ENCODE measurements at regions not wholly inside any gene's neighbourhood (a gene's known extent, or its start where the extent isn't known, plus 50 kb on each side); places are given as distances from the start of the nearest gene placed in this dataset.
A peak's percentile ranks its signal among the peaks of the same experiment; 100 is the strongest.

DNA sequence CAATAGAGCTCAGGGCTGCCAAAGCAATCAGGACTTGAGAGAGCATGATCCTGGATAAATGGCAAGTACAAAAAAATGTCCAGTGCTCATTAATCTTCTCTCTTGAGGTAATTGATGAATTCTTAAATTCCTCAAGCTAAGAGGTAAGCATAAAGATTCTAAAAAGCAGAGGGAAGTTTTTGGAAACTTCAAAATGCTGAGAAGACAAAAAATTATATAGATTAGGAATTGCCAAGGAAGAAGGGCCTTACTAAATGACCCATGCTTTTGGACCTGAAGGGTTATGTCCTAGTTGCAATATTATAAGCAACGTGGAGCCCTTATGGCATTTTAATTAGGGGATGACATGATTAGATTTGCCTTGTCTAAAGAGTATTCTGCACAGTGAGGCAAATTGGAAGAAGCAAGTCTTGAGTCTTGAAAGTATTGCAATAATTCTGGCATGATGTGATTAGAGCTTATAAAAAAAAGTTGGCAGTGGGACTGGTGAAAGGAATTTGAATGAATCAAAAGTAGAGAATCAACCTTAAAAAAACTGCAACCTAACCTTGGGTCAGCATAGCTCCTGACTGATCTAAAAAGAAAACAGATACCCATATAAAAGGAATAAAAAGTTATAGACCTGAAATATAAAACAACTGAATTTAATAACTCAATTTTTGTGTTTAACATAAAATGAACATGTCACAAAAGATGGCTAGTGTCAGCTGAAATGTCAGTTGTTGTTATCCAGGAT, 323.8 kb upstream of the ARRDC3 start:
- no peak for DNase-seq
- in situ Hi-C loops (cut with MboI; ENCODE audit: low pct_unique_long_range_greater_than_20kb, low sequenced_read_pairs): no loop called here

DNA sequence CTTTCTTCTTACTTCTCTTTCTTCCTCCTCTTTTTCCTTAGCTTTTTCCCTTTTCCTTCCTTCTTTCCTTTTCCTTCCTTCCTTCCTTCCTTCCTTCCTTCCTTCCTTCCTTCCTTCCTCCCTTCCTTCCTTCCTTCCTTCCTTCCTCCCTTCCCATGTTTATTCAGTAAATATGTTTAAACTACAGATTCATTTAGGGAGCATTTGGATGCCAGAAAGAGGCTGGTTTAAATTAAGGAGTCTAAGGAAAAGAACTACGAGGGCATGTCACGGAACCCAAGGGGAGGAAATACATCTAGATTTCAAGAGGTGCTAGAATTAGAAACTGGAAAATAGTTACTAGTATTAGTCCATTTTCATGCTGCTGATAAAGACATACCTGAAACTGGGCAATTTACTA, 320.0 kb upstream of the ARRDC3 start:
- no peak for DNase-seq
- in situ Hi-C loops (cut with MboI; ENCODE audit: low pct_unique_long_range_greater_than_20kb, low sequenced_read_pairs): no loop called here

DNA sequence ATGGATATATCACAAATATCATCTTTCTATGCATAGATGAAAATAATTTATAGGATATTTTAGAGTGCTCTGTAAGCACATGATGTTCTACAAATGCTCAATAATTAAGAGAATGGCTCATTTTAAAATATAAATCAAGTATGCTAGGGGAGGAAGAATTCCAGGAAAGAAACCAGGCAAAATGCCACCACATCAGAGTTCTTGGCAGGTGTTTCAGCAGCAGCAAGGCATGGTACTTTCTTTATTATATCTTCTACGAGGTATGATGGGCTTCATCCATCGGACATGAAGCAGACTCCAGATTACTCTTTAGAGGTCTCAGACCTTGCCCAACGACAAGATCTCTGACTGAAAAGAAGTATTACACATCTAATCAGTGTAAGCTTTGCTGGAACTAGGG, 316.3 kb upstream of the ARRDC3 start:
- DNase-seq: no peak
- in situ Hi-C loops (cut with MboI; ENCODE audit: low pct_unique_long_range_greater_than_20kb, low sequenced_read_pairs): no loop called here

DNA sequence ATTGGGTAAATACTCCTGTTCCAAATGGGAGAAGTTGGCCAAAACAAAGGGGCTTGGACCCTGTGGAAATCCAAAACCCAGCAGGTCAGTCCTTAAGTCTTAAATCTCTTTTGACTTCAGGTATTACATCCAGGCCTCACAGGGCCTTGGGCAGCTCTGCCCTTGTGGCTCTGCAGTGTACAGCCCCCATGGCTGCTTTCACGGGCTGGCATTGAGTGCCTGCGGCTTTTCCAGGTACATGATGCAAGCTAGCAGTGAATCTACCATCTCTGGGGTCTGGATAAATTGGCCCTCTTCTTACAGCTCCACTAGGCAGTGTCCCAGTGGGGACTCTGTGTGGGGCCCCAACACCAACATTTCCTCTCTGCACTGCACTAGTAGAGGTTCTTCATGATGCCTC, 308.5 kb upstream of the ARRDC3 start:
- in situ Hi-C loops (cut with MboI; ENCODE audit: low pct_unique_long_range_greater_than_20kb, low sequenced_read_pairs): no loop called here
- no peak for DNase-seq

DNA sequence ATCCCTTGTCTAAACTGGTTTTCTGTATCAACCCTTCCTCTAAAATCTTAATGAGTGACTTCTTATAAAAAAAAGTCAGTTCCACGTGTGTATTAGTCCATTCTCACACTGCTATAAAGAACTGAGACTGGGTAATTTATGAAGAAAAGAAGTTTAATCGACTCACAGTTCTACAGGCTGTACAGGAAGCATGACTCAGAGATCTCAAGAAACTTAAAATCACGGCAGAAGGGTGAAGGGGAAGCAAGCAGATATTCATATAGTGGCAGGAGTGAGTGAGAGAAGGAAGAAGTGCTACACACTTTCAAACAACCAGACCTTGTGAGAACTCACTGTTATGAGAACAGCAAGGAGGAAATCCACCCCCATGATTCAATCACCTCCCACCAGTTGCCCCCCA, 307.8 kb upstream of the ARRDC3 start:
- in situ Hi-C loops (cut with MboI; ENCODE audit: low pct_unique_long_range_greater_than_20kb, low sequenced_read_pairs): no loop called here
- DNase-seq: no peak

DNA sequence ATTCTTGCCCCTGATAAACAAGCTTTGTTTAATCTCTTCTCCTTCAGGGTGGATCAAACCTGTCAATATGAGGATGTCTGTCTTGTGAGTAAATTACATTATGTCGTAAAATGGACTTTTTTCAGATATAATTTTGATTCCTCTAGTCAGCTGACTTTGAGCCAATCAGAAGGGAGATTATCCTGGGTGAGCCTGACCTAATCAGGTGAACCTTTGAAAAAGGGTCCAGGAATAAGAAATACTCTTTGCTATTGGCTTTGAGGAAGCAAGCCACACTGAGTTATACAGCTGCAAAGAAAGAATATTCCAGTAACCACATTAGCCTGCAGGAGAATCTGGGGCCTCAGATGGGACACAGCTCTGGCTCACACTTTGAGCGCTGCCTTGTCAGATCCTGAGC, 304.3 kb upstream of the ARRDC3 start:
- DNase-seq: no peak
- in situ Hi-C loops (cut with MboI; ENCODE audit: low pct_unique_long_range_greater_than_20kb, low sequenced_read_pairs): no loop called here

DNA sequence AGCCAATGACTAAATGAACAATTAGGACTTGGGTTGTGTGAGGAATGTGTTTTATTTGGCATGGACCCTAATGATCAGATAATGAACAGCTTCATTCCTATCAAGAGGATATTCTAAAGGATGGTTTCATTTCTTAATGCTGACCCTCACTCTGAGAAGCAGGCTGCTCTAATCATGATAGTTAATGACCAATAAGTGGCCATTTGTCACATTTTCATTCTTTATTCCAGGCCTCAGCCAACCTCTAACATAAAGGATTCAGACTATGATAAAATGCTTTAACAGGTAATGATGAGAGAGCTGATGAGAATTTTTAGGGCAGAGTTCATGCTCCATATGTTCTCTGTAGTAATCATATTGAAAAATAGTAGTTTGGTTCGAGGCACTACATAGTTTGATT, 301.5 kb upstream of the ARRDC3 start:
- in situ Hi-C loops (cut with MboI; ENCODE audit: low pct_unique_long_range_greater_than_20kb, low sequenced_read_pairs): no loop called here
- no peak for DNase-seq

DNA sequence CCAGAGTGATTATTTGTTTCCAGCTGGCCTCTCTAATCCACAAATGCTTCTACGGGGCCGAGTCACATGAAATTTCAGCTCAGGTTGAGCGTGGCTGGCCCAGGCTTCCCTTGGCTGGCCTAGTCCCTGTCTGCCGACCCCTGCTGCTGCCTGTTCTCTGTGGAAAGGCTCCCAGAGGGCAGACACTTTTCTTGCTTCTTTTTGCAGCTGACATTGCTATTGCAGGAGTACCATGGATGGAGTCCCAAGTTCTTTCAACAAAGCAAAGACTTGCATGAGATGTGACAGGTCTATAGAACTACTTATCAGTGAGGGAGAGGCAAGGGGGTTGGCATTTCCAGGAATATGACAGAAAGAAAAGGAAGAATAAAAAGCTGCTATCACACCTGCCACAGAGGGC, 287.4 kb upstream of the ARRDC3 start:
- DNase-seq: no peak
- in situ Hi-C loops (cut with MboI; ENCODE audit: low pct_unique_long_range_greater_than_20kb, low sequenced_read_pairs): no loop called here

DNA sequence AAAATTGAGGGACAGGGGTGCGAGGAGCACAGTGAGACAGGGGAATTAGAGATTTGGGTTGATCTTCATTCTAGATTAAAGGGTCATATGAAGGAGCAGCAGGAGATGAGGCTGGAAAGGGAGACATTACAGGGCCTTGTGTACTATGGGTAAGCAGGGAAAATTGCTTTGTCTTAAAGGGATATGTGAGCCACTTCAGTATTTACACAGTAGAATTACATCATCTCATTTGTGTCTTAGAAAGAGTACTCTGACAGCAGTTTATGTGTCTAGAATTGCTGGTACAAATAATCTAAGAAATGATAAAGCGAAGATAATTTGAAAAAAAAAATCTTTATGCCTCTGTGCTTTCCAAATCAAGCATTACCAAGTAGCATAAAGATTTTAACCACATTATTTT, 287.0 kb upstream of the ARRDC3 start:
- in situ Hi-C loops (cut with MboI; ENCODE audit: low pct_unique_long_range_greater_than_20kb, low sequenced_read_pairs): no loop called here
- DNase-seq: no peak

DNA sequence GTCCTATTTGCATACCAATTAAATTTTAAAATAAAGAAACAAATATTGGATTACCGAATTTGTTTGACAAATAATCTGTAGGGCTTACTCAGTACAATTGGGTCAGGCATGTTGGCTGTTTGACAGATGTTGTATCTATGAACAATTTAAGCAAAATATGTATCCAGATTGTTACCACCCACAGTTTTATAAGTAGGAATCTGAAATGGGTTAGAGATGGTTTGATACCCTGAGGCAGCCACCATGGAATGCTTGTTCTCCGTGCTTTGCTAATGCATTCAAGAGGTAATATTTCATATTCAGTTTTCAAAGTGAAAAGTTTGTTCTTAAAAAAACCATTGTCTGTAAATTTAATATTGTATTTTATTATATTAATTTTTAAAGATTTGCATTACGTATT, 285.1 kb upstream of the ARRDC3 start:
- in situ Hi-C loops (cut with MboI; ENCODE audit: low pct_unique_long_range_greater_than_20kb, low sequenced_read_pairs): no loop called here
- DNase-seq: no peak

DNA sequence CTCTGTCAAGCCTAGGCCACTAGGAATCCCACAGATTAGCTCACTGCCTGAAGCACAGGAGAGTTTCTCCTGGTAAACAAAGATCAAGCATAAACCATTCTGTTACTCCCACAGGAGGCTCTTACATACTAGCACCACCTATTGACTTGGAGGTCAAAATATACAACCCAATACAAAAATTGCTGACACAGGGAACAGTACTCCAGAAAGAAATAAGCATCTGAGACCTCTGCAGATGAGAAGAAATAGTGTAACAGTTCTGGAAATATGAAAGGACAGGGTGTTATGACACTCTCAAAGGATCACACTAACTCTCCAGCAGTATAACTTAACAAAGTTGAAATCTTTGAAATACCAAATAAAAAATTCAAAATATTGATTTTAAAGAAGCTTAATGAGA, 269.6 kb upstream of the ARRDC3 start:
- in situ Hi-C loops (cut with MboI; ENCODE audit: low pct_unique_long_range_greater_than_20kb, low sequenced_read_pairs): no loop called here
- DNase-seq: no peak

DNA sequence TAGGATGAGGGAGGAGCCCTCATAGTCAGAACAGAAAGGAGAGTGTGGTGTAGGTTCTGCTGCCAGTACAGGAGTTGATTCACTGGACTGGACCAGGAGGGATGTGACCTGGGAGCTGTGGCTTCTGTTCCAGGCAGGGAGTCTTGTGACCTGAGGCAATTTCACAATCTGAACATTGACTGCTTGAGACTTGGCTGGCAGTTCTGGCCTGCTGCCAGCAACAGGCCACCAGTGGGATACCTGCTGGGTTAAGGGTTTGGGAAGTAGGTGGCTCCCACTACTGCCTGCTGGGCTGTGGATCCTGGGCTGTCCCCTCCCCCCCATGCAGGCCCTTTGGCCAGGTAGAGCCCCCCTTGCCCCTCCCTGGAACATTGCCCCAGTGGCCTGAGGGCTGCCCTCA, 268.6 kb upstream of the ARRDC3 start:
- in situ Hi-C loops (cut with MboI; ENCODE audit: low pct_unique_long_range_greater_than_20kb, low sequenced_read_pairs): no loop called here
- DNase-seq: no peak

DNA sequence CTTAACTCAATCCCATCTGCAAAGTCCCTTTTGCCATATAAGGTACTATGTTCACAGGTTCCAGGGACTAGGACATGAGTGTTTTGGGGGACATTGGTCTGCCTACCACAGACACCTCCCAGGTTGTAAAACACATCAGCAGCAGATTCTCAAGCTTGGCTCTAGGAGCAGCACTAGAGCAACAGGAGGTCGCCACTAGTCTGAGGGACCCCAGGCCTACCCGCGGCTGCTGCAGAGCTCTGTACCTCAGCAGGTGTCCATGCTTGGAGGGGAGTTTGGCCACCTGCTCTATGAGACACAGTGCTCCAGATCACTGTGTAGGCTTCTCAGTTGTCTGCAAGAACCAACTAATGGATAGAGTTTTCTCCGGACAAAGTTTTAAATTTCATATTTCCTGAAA, 262.2 kb upstream of the ARRDC3 start:
- in situ Hi-C loops (cut with MboI; ENCODE audit: low pct_unique_long_range_greater_than_20kb, low sequenced_read_pairs): no loop called here
- no peak for DNase-seq

DNA sequence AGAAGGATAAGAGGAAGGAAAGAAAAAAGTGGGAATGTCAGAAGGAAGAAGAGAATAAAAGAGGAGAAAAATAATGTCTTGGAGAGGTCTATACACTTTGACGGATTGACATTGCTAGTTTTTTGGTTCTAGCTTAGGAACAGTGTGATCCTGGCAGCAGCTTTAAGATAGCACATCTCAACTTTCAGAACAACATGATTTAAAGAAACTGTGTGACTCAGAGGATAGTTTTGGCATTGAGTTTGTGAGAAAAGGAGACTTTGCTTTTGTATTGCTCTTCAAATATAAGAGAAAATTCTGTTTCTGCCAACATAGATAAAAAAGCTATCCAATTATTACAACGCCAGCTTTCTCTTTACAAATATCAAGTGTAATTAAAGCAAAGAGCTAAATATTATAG, 260.7 kb upstream of the ARRDC3 start:
- in situ Hi-C loops (cut with MboI; ENCODE audit: low pct_unique_long_range_greater_than_20kb, low sequenced_read_pairs): no loop called here
- no peak for DNase-seq

DNA sequence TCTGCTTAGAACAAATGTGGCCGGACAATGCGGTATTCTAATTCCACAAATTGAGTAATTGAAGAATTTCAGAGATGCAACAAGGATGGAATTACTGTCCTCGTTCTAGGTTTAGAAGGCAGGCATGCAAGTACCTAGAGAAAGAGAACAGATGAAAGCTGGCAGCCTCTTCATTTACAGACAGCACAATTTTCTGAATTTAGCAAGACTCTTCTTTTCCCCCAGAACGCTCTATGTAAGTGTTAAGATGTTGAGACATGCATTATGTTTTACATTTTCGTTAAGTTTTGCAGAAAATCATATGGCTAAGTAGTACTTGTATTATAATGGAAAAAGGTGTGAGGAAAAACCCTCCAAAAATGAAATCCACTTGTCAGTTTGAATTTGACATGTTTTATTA, 259.5 kb upstream of the ARRDC3 start:
- no peak for DNase-seq
- in situ Hi-C loops (cut with MboI; ENCODE audit: low pct_unique_long_range_greater_than_20kb, low sequenced_read_pairs): no loop called here

DNA sequence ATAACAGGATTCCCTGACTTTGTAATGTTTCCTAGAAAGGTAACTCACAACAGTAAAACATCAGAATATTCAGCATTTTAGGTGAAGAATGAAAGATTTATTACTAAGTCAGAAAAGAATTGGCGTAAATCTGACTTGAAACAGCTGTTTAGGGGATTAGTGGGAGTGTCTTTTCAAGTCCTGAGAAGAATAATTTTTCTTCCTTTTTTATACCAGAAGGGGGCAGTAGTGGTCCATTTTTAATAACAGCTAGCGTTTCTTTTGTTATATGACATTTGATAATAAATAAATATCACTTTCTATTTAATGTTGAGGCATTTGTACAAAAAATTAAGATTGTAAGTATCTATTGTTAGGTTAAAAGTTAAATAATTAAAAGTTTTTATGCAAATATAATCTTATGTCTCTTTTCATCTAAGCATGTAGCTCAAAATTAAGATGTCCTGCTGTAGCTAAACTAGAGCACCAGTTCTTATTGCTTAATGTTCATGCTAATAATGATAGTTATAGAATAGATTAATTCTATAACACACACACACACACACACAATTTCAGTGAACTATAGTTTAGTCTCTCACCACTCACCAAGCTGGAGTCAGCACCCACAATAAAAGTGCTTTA, 258.7 kb upstream of the ARRDC3 start:
- DNase-seq: peak; percentile 70
- in situ Hi-C loops (cut with MboI; ENCODE audit: low pct_unique_long_range_greater_than_20kb, low sequenced_read_pairs): no loop called here

DNA sequence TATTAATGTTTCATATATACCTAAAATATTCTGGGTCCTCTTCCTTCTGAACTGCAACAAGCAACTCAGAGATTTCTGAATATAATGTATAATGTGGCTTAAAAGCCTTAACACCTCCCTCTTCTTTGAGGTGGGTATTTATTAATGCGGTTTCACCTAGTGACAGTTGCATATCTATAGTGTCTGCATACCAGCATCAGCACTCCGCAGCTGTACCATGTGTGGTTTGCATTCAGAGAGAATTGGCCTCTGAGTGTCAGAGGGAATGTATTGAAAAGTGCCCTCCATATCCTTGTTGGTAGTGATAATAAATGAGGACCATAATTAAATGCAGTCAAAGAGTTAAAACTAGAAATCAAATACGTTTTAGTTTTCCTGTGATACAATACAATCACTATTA, 256.6 kb upstream of the ARRDC3 start:
- in situ Hi-C loops (cut with MboI; ENCODE audit: low pct_unique_long_range_greater_than_20kb, low sequenced_read_pairs): no loop called here
- no peak for DNase-seq

DNA sequence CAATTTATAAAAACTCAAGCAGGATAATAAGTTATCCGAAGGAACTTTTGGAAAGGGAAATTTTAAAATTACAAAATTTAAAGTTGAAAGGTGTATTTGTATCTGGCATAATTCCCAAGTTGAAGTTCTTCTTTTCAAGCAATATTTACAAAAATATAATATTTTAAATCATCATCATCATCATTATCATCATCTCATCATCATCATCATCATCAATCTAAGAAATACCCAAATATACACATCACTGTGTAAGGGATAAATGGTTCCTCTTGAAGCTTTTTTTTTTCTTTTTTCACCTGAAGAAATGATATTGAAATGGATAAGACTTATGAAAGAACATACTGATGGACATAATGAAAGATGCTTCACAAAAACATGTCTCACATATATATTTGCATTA, 254.9 kb upstream of the ARRDC3 start:
- in situ Hi-C loops (cut with MboI; ENCODE audit: low pct_unique_long_range_greater_than_20kb, low sequenced_read_pairs): no loop called here

DNA sequence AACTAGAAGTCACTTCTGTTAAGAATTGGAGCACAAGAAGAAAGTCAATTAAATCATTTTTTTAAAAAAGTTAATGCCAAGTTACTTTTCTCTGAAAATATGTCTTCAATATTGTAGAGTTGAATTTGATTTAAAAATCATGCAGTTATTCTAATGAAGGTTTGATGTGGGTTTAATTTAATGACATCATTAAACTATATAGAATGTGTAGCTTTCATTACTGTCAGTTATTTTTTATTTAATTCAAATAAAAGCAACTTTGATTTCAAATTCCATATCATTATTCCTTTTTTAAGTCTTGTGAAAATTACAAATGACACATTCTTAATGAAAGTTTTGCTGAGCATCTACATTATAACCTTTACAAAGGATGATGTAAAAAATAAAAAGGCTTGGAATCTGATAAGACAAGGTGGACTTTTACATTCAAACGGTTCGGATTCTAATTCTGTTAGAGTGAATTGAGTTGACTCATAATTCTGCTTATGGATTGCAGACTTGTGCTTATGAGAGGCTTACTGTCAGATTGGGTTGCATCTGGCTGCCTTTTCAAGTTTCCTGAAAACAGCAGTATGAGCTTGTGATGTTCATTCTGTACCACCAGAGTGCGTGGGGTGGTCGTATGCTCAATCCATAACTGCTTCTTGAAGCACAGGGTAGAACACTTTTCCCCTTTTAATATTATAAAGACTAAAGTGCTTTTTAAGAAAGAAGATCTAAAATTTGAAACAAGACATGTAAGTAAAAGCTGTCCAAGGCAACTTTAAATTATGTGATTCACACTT, 253.0 kb upstream of the ARRDC3 start:
- in situ Hi-C loops (cut with MboI; ENCODE audit: low pct_unique_long_range_greater_than_20kb, low sequenced_read_pairs): no loop called here
- DNase-seq: no peak

More for the DNA sequence above, 254.9 kb upstream of the ARRDC3 start:
- DNase-seq: no peak

DNA sequence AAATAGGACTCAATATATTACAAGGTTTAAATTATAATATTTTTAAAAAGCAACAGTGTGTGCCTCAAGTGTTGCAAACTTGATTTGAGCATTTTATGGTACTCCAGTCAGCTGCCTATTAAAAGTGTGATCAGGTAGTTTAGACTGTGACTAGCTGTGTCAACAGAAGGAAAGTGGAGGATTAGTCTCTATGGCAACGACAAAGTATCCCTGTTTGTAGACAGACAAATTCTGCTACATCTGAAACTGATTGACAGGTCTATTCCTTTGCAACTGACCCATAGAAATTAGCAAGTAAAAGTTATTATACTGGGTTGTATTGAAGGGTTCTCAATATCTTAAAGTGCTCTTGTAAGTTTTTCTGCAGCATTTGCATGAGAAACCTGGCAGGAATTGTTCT, 249.8 kb upstream of the ARRDC3 start:
- in situ Hi-C loops (cut with MboI; ENCODE audit: low pct_unique_long_range_greater_than_20kb, low sequenced_read_pairs): no loop called here
- no peak for DNase-seq

DNA sequence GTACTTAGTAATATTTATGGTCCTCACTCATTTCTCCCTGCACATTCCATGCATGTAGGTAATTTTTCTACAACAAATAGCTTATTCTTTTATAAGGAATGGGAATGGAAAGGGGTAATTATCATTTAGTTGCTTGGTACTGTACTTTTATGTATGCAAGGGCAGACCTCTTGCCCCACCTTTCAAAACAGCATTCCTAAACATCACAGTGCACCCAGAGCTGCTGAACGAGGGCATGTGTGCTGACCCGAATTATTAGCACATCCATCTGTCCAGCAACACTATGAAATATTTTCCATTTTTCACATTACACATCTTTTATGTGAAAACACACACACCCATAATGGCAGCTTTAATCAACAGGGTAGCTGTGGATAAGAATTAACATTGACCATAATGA, 228.6 kb upstream of the ARRDC3 start:
- DNase-seq: no peak
- in situ Hi-C loops (cut with MboI; ENCODE audit: low pct_unique_long_range_greater_than_20kb, low sequenced_read_pairs): no loop called here

All from KBM-7 (cell line).